Ishikawa (cell line): ENCODE measurements at regions not wholly inside any gene's neighbourhood (a gene's known extent, or its start where the extent isn't known, plus 50 kb on each side); places are given as distances from the start of the nearest gene placed in this dataset.

ENCODE experiments used
- CEBPB ChIP-seq: IDR thresholded peaks from 2 replicates; pipeline ENCODE4 v1.6.1; 2012
- CREB1 ChIP-seq: IDR thresholded peaks from 2 replicates; pipeline ENCODE4 v1.6.1; 2012; ENCODE audit warnings: low read depth
- EGR1 ChIP-seq: IDR thresholded peaks from 2 replicates; pipeline ENCODE4 v1.6.1; 2012
- EP300 ChIP-seq: IDR thresholded peaks from 2 replicates; pipeline ENCODE4 v1.6.1; 2012; ENCODE audit warnings: borderline replicate concordance
- FOXM1 ChIP-seq: IDR thresholded peaks from 2 replicates; pipeline ENCODE4 v1.6.1; 2012; ENCODE audit warnings: low read depth, borderline replicate concordance
- MAX ChIP-seq: IDR thresholded peaks from 2 replicates; pipeline ENCODE4 v1.6.1; 2012
- NFIC ChIP-seq: IDR thresholded peaks from 2 replicates; pipeline ENCODE4 v1.6.1; 2012
- RAD21 ChIP-seq: IDR thresholded peaks from 2 replicates; pipeline ENCODE4 v1.6.1; 2012; ENCODE audit warnings: low read depth
- REST ChIP-seq: IDR thresholded peaks from 2 replicates; pipeline ENCODE4 v1.6.1; 2012; ENCODE audit warnings: low read depth, mild to moderate bottlenecking
- TAF1 ChIP-seq: IDR thresholded peaks from 2 replicates; pipeline ENCODE4 v1.6.1; 2012; ENCODE audit warnings: low read depth, mild to moderate bottlenecking
- TCF12 ChIP-seq: IDR thresholded peaks from 2 replicates; pipeline ENCODE4 v1.6.1; 2012; ENCODE audit warnings: low read depth
- TEAD4 ChIP-seq: IDR thresholded peaks from 2 replicates; pipeline ENCODE4 v1.6.1; 2012
- USF1 ChIP-seq: IDR thresholded peaks from 2 replicates; pipeline ENCODE4 v1.6.1; 2012
- YY1 ChIP-seq: IDR thresholded peaks from 2 replicates; pipeline ENCODE4 v1.6.1; 2012; ENCODE audit warnings: low read depth
- ZBTB7A ChIP-seq: IDR thresholded peaks from 2 replicates; pipeline ENCODE4 v1.6.1; 2012; ENCODE audit warnings: low read depth

- TF ChIP-seq RAD21 (no peak), CREB1 (no peak), TAF1 (no peak), CEBPB (no peak), USF1 (no peak), EP300 (no peak), REST (no peak), EGR1 (no peak), TEAD4 (no peak), ZBTB7A (no peak), YY1 (no peak), NFIC (no peak), TCF12 (no peak), MAX (no peak)
Measured at GRCh38 chr7:12053561-12053960, 157.5 kb upstream of the TMEM106B start.

- TF ChIP-seq MAX (no peak), USF1 (no peak), TEAD4 (no peak), EGR1 (no peak), ZBTB7A (no peak), CEBPB (no peak), TCF12 (no peak), TAF1 (no peak), YY1 (no peak), NFIC (no peak), REST (no peak), CREB1 (no peak), FOXM1 (no peak), RAD21 (no peak), EP300 (no peak)
Measured at GRCh38 chr7:12054830-12055229, 156.3 kb upstream of the TMEM106B start.

- TF ChIP-seq TEAD4 (no peak), NFIC (no peak), REST (no peak), EGR1 (no peak), RAD21 (no peak), YY1 (no peak), CEBPB (no peak), EP300 (no peak)
Measured at GRCh38 chr7:12056381-12056780, 154.7 kb upstream of the TMEM106B start.

GRCh38 chr7:12056977-12057376 lies 154.1 kb upstream of the TMEM106B start:
- TF ChIP-seq MAX (no peak), RAD21 (no peak), FOXM1 (no peak), EGR1 (no peak), CEBPB (no peak), YY1 (no peak), TCF12 (no peak), NFIC (no peak), REST (no peak), USF1 (no peak), EP300 (no peak), CREB1 (no peak), ZBTB7A (no peak), TEAD4 (no peak), TAF1 (no peak)
